Tibial nerve (tissue), 4 donors: ENCODE measurements at regions not wholly inside any gene's neighbourhood (a gene's known extent, or its start where the extent isn't known, plus 50 kb on each side); places are given as distances from the start of the nearest gene placed in this dataset.

Experiments
- CTCF ChIP-seq, 5 experiments: fragments of 200-600 bp in 3 of 5; fragments of 450-650 bp in 2 of 5; sonication (generic) in 3 of 5; IDR thresholded peaks; one replicate each; pipeline ENCODE4 v1.5.1; 2016 to 2019; ENCODE audit warnings: antibody characterized with exemption in 5 of 5, mild to moderate bottlenecking in 3 of 5, moderate library complexity in 2 of 5
- EP300 ChIP-seq, 2 donors: sonication (generic); formaldehyde crosslinking; IDR thresholded peaks; one replicate each; pipeline ENCODE4 v1.6.1; 2017; ENCODE audit warnings: antibody characterized with exemption in 2 of 2, mild to moderate bottlenecking in 1 of 2
- POLR2A ChIP-seq, 2 donors: fragments of 450-650 bp; IDR thresholded peaks; one replicate each; pipeline ENCODE4 v1.6.1; 2017; ENCODE audit warnings: antibody characterized with exemption in 2 of 2, mild to moderate bottlenecking in 2 of 2, moderate library complexity in 2 of 2

GRCh38 chr12:27193106-27193505, 51.0 kb upstream of the STK38L start:
- TF ChIP-seq CTCF (IDR thresholded peaks at IDR 0.05) (no peak), EP300 (IDR thresholded peaks at IDR 0.05) (no peak), POLR2A (IDR thresholded peaks at IDR 0.05) (no peak)
